ENCODE measurements at regions not wholly inside any gene's neighbourhood (a gene's known extent, or its start where the extent isn't known, plus 50 kb on each side); places are given as distances from the start of the nearest gene placed in this dataset.
"Not testable (repeated sequence)": the region's sequence is repeated elsewhere in the genome, so short reads cannot be mapped to it uniquely, and the experiment has no call there.

DNA sequence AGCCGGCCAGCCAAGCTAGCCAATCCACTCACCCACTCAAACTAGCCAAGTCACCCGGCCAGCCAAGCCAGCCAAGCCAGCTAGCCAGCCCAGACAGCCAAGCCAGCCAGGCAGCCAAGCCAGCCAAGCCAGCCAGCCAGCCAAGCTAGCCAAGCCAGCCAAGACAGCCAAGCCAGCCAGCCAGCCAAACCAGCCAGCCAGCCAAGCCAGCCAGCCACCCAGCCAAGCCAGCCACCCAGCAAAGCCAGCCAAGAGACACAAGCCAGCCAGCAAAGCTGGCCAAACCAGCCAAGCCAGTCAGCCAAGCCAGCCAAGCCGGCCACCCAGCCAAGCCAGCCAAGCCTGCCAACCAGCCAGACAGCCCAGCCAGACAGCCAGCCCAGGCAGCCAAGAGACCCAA, 322.2 kb upstream of the PLGLB2 start:
- DNase-seq (ENCODE audit: extremely low spot score); H3K9me3 ChIP-seq; H3K27ac ChIP-seq (replicated peaks in 1 of 4); intact Hi-C loops (cut with DNase I); H3K36me3 ChIP-seq; H3K4me1 ChIP-seq; H3K27me3 ChIP-seq; H3K4me3 ChIP-seq: not testable (repeated sequence)
- WGBS, result 100% methylated on average over 1 of the region's 3 CpGs

- intact Hi-C loops (cut with DNase I), result not testable (repeated sequence)
Observed at GRCh38 chr2:87428452-87429130, 319.3 kb upstream of the PLGLB2 start.

GRCh38 chr2:87429206-87429930, 318.5 kb upstream of the PLGLB2 start:
- intact Hi-C loops (cut with DNase I); H3K27ac ChIP-seq (replicated peaks in 1 of 4); H3K4me1 ChIP-seq; H3K9me3 ChIP-seq; H3K36me3 ChIP-seq; DNase-seq (ENCODE audit: extremely low spot score); H3K27me3 ChIP-seq; H3K4me3 ChIP-seq: not testable (repeated sequence)
- 93% methylated on average over 2 of the region's 9 CpGs for WGBS

More at GRCh38 chr2:87428452-87429130, 319.3 kb upstream of the PLGLB2 start:
- WGBS, result 100% methylated on average over 1 of the region's 2 CpGs
- not testable (repeated sequence) for H3K4me3 ChIP-seq; H3K9me3 ChIP-seq; H3K36me3 ChIP-seq; DNase-seq (ENCODE audit: extremely low spot score); H3K4me1 ChIP-seq; H3K27me3 ChIP-seq; H3K27ac ChIP-seq (replicated peaks in 1 of 4)

DNA sequence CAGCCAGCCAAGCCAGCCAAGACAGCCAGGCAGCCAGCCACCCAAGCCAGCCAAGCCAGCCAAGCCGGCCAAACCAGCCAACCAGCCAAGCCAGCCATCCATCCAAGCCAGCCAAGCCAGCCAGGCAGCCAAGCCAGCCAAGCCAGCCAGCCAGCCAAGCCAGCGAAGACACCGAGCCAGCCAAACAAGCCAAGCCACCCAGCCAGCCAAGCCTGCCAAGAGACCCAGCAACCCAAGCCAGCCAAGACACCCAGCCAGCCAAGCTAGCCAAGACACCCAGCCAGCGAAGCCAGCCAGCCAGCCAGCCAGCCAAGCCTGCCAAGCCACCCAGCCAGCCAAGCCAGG, 318.0 kb upstream of the PLGLB2 start:
- H3K9me3 ChIP-seq; H3K36me3 ChIP-seq; H3K4me3 ChIP-seq; H3K27me3 ChIP-seq; intact Hi-C loops (cut with DNase I); DNase-seq (ENCODE audit: extremely low spot score); H3K27ac ChIP-seq (replicated peaks in 1 of 4); H3K4me1 ChIP-seq: not testable (repeated sequence)
- WGBS, result no CpG with 5 or more reads among the region's 4 CpGs

GRCh38 chr2:87431051-87431450, 316.8 kb upstream of the PLGLB2 start:
- H3K9me3 ChIP-seq; DNase-seq (ENCODE audit: extremely low spot score); H3K4me3 ChIP-seq; H3K36me3 ChIP-seq; H3K27me3 ChIP-seq; intact Hi-C loops (cut with DNase I); H3K4me1 ChIP-seq; H3K27ac ChIP-seq (replicated peaks in 1 of 4): not testable (repeated sequence)
- WGBS, result no CpG with 5 or more reads among the region's 2 CpGs

GRCh38 chr2:87432711-87433453, 315.0 kb upstream of the PLGLB2 start:
- DNase-seq (ENCODE audit: extremely low spot score); H3K36me3 ChIP-seq; H3K27me3 ChIP-seq; H3K4me1 ChIP-seq; H3K4me3 ChIP-seq; intact Hi-C loops (cut with DNase I); H3K9me3 ChIP-seq; H3K27ac ChIP-seq (replicated peaks in 1 of 4): not testable (repeated sequence)
- 78% methylated on average over 1 of the region's 2 CpGs for WGBS

GRCh38 chr2:87436007-87436406, 311.9 kb upstream of the PLGLB2 start:
- DNase-seq (ENCODE audit: extremely low spot score); H3K9me3 ChIP-seq; H3K4me3 ChIP-seq; H3K36me3 ChIP-seq; intact Hi-C loops (cut with DNase I); H3K27ac ChIP-seq (replicated peaks in 1 of 4); H3K4me1 ChIP-seq; H3K27me3 ChIP-seq: not testable (repeated sequence)
- WGBS, result 94% methylated on average over 2 of the region's 4 CpGs

DNA sequence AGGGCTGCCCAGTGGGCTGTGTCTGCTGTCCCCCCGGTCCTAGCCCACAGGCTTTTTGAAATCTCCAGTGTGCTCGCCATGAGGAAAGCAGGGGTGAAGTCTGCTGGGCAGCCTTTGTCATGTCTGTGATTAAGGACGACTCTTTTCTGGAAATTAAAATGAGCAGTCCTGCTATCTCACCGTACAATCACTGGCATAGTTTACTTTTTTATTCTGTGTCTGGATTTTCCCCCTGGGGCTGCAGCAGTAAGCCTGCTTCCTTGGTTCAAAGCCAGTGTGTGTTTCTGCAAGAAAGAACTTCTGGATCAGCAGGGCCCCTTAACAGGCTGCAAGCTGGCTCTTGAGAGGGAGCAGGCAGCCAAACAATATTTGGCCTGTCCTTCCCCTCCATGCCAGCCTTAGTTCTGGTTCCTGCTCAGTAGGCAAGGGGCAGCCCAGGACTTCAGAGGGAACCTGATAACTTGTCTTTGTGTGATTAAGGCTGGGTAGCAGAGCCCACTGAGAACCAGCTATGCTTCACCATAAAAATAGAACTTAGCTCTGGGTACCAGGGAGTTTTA, 310.1 kb upstream of the PLGLB2 start:
- H3K36me3 ChIP-seq; H3K9me3 ChIP-seq; intact Hi-C loops (cut with DNase I); H3K27me3 ChIP-seq; H3K27ac ChIP-seq (replicated peaks in 1 of 4); H3K4me3 ChIP-seq; DNase-seq (ENCODE audit: extremely low spot score); H3K4me1 ChIP-seq: not testable (repeated sequence)
- WGBS, result no CpG with 5 or more reads among the region's 4 CpGs

- H3K4me3 ChIP-seq; H3K9me3 ChIP-seq; H3K27me3 ChIP-seq; H3K27ac ChIP-seq (replicated peaks in 1 of 4); H3K36me3 ChIP-seq; intact Hi-C loops (cut with DNase I); H3K4me1 ChIP-seq; DNase-seq (ENCODE audit: extremely low spot score): not testable (repeated sequence)
- 66% methylated on average over 5 of the region's 6 CpGs for WGBS
Observed at GRCh38 chr2:87438780-87439454, 309.0 kb upstream of the PLGLB2 start.

DNA sequence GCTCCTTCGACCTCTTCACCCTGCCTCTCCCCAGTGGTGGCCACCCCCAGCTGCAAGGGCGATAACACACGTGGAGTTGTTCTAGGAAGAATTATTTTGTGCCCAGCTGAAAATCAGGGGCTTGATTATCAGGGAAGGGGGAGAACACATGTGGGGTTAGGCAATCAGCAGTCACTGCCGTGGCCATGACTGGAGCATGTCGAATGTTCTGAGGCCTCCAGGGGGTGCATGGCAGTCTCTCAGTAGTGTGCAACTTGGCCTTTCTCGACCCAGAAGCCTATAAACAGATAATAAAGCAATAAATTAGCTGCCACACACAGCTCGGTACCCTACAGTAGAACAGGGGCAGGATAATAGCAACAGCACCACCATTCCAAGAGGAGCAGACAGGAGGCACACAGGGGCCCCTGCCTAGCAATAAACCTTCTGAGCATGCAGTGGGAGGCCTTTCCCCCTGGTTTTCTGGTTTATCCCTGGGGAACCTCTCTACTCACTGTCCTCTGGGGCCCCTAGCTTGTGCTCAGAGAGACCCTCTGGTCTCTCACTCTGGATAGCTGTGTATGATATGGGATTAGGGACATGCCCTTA, 308.2 kb upstream of the PLGLB2 start:
- H3K9me3 ChIP-seq; H3K27me3 ChIP-seq; intact Hi-C loops (cut with DNase I); H3K4me1 ChIP-seq; DNase-seq (ENCODE audit: extremely low spot score); H3K4me3 ChIP-seq; H3K36me3 ChIP-seq; H3K27ac ChIP-seq (replicated peaks in 1 of 4): not testable (repeated sequence)
- 80% methylated on average over 6 of the region's 7 CpGs for whole genome bisulfite sequencing

DNA sequence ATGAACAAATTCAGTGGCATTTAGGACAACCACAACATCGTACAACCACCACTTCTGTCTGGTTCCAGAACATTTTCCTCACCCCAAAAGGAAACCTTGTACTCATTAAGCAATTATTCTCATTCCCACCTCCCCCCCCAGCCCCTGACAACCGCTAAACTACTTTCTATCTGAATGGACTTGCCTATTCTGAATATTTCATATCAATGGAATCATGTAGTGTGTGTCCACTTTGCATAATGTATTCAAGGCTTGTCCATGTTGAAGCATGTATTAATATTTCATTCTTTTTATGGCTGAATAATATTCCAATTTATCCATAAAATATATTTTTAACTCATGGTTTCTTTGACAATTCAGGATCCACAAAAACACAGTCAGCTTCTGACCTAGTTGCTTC, 307.2 kb upstream of the PLGLB2 start:
- 96% methylated on average over 2 of the region's 2 CpGs for WGBS
- intact Hi-C loops (cut with DNase I), result not testable (repeated sequence)

GRCh38 chr2:87441375-87441774, 306.5 kb upstream of the PLGLB2 start:
- H3K36me3 ChIP-seq; H3K9me3 ChIP-seq; intact Hi-C loops (cut with DNase I); DNase-seq (ENCODE audit: extremely low spot score); H3K4me1 ChIP-seq; H3K27ac ChIP-seq (replicated peaks in 1 of 4); H3K27me3 ChIP-seq; H3K4me3 ChIP-seq: not testable (repeated sequence)
- WGBS, result 92% methylated on average over 6 of the region's 6 CpGs

More for the DNA sequence above, 307.2 kb upstream of the PLGLB2 start:
- H3K4me3 ChIP-seq; H3K27ac ChIP-seq (replicated peaks in 1 of 4); H3K36me3 ChIP-seq; DNase-seq (ENCODE audit: extremely low spot score); H3K9me3 ChIP-seq; H3K27me3 ChIP-seq; H3K4me1 ChIP-seq: not testable (repeated sequence)

Data from esophagus muscularis mucosa (tissue), 4 donors.